MM.1S (cell line): ENCODE measurements at regions not wholly inside any gene's neighbourhood (a gene's known extent, or its start where the extent isn't known, plus 50 kb on each side); places are given as distances from the start of the nearest gene placed in this dataset.

Experiments used
- DNase-seq: peaks from one replicate; pipeline ENCODE4 v3.0.0-alpha.2; 2015
- H2AFZ ChIP-seq: fragments of 300-600 bp; sonication (generic); 2 replicates; pipeline ENCODE4 v1.6.0; 2016; ENCODE audit warnings: antibody characterized with exemption, low read length
- H3F3A ChIP-seq: fragments of 300-600 bp; sonication (generic); 2 replicates; pipeline ENCODE4 v1.6.1; 2016; ENCODE audit warnings: mild to moderate bottlenecking, antibody characterized with exemption, low read length, moderate library complexity, mixed read lengths; ENCODE audit not compliant: insufficient read depth
- H3K27ac ChIP-seq: fragments of 300-600 bp; sonication (generic); 2 replicates; pipeline ENCODE4 v1.5.1; 2016; ENCODE audit warnings: mild to moderate bottlenecking, low read length
- H3K27me3 ChIP-seq: fragments of 300-600 bp; sonication (generic); replicated peaks from 2 replicates; pipeline ENCODE4 v1.6.0; 2016; ENCODE audit warnings: low read length; ENCODE audit not compliant: insufficient read depth
- H3K36me3 ChIP-seq: fragments of 300-600 bp; sonication (generic); replicated peaks from 2 replicates; pipeline ENCODE4 v1.6.1; 2016; ENCODE audit warnings: mild to moderate bottlenecking, low read length, mixed read lengths; ENCODE audit not compliant: insufficient read depth
- H3K4me1 ChIP-seq: fragments of 300-600 bp; sonication (generic); 2 replicates; pipeline ENCODE4 v1.6.1; 2016; ENCODE audit warnings: low read length, mixed read lengths
- H3K4me2 ChIP-seq: fragments of 300-600 bp; sonication (generic); 2 replicates; pipeline ENCODE4 v1.6.0; 2016; ENCODE audit warnings: low read depth, low read length
- H3K4me3 ChIP-seq: fragments of 300-600 bp; sonication (generic); 2 replicates; pipeline ENCODE4 v1.5.1; 2016; ENCODE audit warnings: low read length, mixed read lengths
- H3K79me2 ChIP-seq: fragments of 300-600 bp; sonication (generic); 2 replicates; pipeline ENCODE4 v1.6.1; 2016; ENCODE audit warnings: mixed run types, low read length, mixed read lengths
- H3K9ac ChIP-seq: fragments of 300-600 bp; sonication (generic); 2 replicates; pipeline ENCODE4 v1.6.1; 2016; ENCODE audit warnings: low read length, mixed read lengths
- H3K9me2 ChIP-seq: fragments of 300-600 bp; sonication (generic); replicated peaks from 2 replicates; pipeline ENCODE4 v1.6.1; 2016; ENCODE audit warnings: mild to moderate bottlenecking, low read length, mixed read lengths; ENCODE audit not compliant: insufficient read depth
- H3K9me3 ChIP-seq: fragments of 300-600 bp; sonication (generic); replicated peaks from 2 replicates; pipeline ENCODE4 v1.6.1; 2016; ENCODE audit warnings: mild to moderate bottlenecking, low read length, mixed read lengths; ENCODE audit not compliant: insufficient read depth
- H4K20me1 ChIP-seq: fragments of 300-600 bp; sonication (generic); 2 replicates; pipeline ENCODE4 v1.6.1; 2016; ENCODE audit warnings: mild to moderate bottlenecking, low read length, moderate library complexity, mixed read lengths; ENCODE audit not compliant: insufficient read depth
- CTCF ChIP-seq: fragments of 300-600 bp; sonication (generic); IDR thresholded peaks from 2 replicates; pipeline ENCODE4 v1.5.1; 2016; ENCODE audit warnings: antibody characterized with exemption, low read length, mixed read lengths
- EZH2 ChIP-seq: fragments of 300-600 bp; sonication (generic); optimal IDR thresholded peaks from 2 replicates; pipeline ENCODE3; 2017; ENCODE audit warnings: low read depth, mild to moderate bottlenecking, antibody characterized with exemption, low read length, mixed read lengths
- EZH2phosphoT487 ChIP-seq: fragments of 300-600 bp; sonication (generic); IDR thresholded peaks from 2 replicates; pipeline ENCODE4 v1.6.1; 2018; ENCODE audit warnings: antibody characterized with exemption, low read length

- no peaks in the 10 kb centered on the region for H3K27me3 ChIP-seq
- H3K79me2 ChIP-seq: no peaks in the 10 kb centered on the region
- H3F3A ChIP-seq: no peaks in the 10 kb centered on the region
- no peaks in the 10 kb centered on the region for H4K20me1 ChIP-seq
- H3K36me3 ChIP-seq: no peaks in the 10 kb centered on the region
- H3K27ac ChIP-seq: no peak overlapping the region
- H2AFZ ChIP-seq: no peak overlapping the region
- no peak overlapping the region for H3K9ac ChIP-seq
- H3K4me2 ChIP-seq: no peak overlapping the region
- H3K9me2 ChIP-seq: no peaks in the 10 kb centered on the region
- H3K4me1 ChIP-seq: no peaks in the 10 kb centered on the region
- no peak for DNase-seq
- H3K9me3 ChIP-seq: no peaks in the 10 kb centered on the region
- H3K4me3 ChIP-seq: no peak overlapping the region
- TF ChIP-seq EZH2: no peak
- TF ChIP-seq EZH2phosphoT487: no peak
- no peak for TF ChIP-seq CTCF
Measured at GRCh38 chr18:14974088-14974487, 226.1 kb downstream of the ANKRD30B start.

GRCh38 chr18:14974576-14974975 is 226.6 kb downstream of the ANKRD30B start:
- Histone ChIP-seq H3K79me2 (no peaks in the 10 kb centered on the region), H2AFZ (no peak overlapping the region), H3K9me3 (no peaks in the 10 kb centered on the region), H3K9me2 (no peaks in the 10 kb centered on the region), H3K9ac (no peak overlapping the region), H3K36me3 (no peaks in the 10 kb centered on the region), H3K4me3 (no peak overlapping the region), H3K4me2 (no peak overlapping the region), H3K27ac (no peak overlapping the region), H3K4me1 (no peaks in the 10 kb centered on the region), H3K27me3 (no peaks in the 10 kb centered on the region), H3F3A (no peaks in the 10 kb centered on the region), H4K20me1 (no peaks in the 10 kb centered on the region)
- DNase-seq: no peak
- TF ChIP-seq CTCF (no peak), EZH2 (no peak), EZH2phosphoT487 (no peak)

- no peak overlapping the region for H3K4me2 ChIP-seq
- H3K36me3 ChIP-seq: no peaks in the 10 kb centered on the region
- no peak for DNase-seq
- H3K9ac ChIP-seq: no peak overlapping the region
- no peaks in the 10 kb centered on the region for H3F3A ChIP-seq
- no peaks in the 10 kb centered on the region for H3K79me2 ChIP-seq
- H3K27ac ChIP-seq: no peak overlapping the region
- no peaks in the 10 kb centered on the region for H4K20me1 ChIP-seq
- no peak for TF ChIP-seq EZH2
- TF ChIP-seq EZH2phosphoT487: no peak
- no peak for TF ChIP-seq CTCF
- H3K9me2 ChIP-seq: no peaks in the 10 kb centered on the region
- H3K9me3 ChIP-seq: no peaks in the 10 kb centered on the region
- H2AFZ ChIP-seq: no peak overlapping the region
- H3K4me3 ChIP-seq: no peak overlapping the region
- H3K27me3 ChIP-seq: no peaks in the 10 kb centered on the region
- no peaks in the 10 kb centered on the region for H3K4me1 ChIP-seq
Measured at GRCh38 chr18:14975431-14975830, 227.5 kb downstream of the ANKRD30B start.
